HUES6 (cell line): ENCODE measurements at regions not wholly inside any gene's neighbourhood (a gene's known extent, or its start where the extent isn't known, plus 50 kb on each side); places are given as distances from the start of the nearest gene placed in this dataset.

Experiments used
- H3K27ac ChIP-seq: 2 replicates; pipeline ENCODE4 v1.7.0; 2013; ENCODE audit warnings: low read depth, mild to moderate bottlenecking, low read length, inconsistent platforms
- H3K27me3 ChIP-seq: 2 replicates; pipeline ENCODE4 v1.6.1; 2013; ENCODE audit warnings: low read length; ENCODE audit not compliant: control insufficient read depth, insufficient read depth
- H3K36me3 ChIP-seq: 2 replicates; pipeline ENCODE4 v1.6.1; 2013; ENCODE audit warnings: low read length; ENCODE audit not compliant: control insufficient read depth, insufficient read depth
- H3K4me1 ChIP-seq: 2 replicates; pipeline ENCODE4 v1.6.1; 2013; ENCODE audit warnings: low read length; ENCODE audit not compliant: control insufficient read depth, insufficient read depth
- H3K4me3 ChIP-seq: 2 replicates; pipeline ENCODE4 v1.5.1; 2013; ENCODE audit warnings: low read depth, low read length
- H3K9ac ChIP-seq: one replicate; pipeline ENCODE4 v1.6.1; 2013; ENCODE audit warnings: mild to moderate bottlenecking, low read length
- H3K9me3 ChIP-seq: 2 replicates; pipeline ENCODE4 v1.6.1; 2013; ENCODE audit warnings: low read depth, low read length; ENCODE audit not compliant: control insufficient read depth, insufficient read depth

GRCh38 chr1:29820401-29820800 is 584.1 kb downstream of the PTPRU start:
- H3K27ac ChIP-seq, result no peak overlapping the region
- no peaks in the 10 kb centered on the region for H3K9me3 ChIP-seq
- H3K9ac ChIP-seq, result no peak overlapping the region
- H3K4me3 ChIP-seq, result no peak overlapping the region
- no peaks in the 10 kb centered on the region for H3K4me1 ChIP-seq
- no peaks in the 10 kb centered on the region for H3K27me3 ChIP-seq
- H3K36me3 ChIP-seq, result no peaks in the 10 kb centered on the region

GRCh38 chr1:29812408-29813135 is 576.2 kb downstream of the PTPRU start:
- H3K27me3 ChIP-seq, result no peaks in the 10 kb centered on the region
- H3K36me3 ChIP-seq, result no peaks in the 10 kb centered on the region
- no peaks in the 10 kb centered on the region for H3K9me3 ChIP-seq
- no peak overlapping the region for H3K27ac ChIP-seq
- H3K4me3 ChIP-seq, result no peak overlapping the region
- no peaks in the 10 kb centered on the region for H3K4me1 ChIP-seq
- no peak overlapping the region for H3K9ac ChIP-seq

DNA sequence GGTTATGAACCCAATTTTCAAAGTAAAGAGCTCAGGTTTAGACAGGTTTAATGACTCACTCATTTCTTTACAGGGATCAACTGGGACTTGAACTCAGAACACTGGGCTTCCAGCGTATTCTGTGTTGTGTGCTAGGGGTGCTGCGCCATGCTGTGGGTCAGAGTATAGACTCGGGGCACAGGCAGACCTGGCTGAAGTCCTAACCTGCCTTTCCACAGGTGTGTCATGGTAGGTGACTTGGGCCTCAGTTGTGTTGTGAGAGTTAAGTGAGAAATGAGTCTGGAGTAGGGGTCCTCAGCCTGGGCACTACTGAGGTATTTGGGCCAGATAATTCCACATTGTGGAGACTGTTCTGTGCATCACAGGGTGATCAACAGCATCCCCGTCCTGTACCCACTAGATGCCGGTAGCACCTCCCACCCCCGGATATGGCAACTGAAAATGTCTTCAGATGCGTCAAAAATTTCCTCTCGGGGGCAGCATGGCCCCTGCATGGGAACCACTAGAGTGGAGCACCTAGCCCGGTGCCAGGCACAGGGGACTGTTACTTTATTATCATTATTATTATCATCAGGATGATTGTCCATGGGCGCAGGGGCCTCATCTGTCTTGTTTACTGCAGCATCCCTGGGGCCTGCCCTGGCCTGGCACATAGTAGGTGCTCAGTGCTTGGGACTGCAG is 575.5 kb downstream of the PTPRU start:
- Histone ChIP-seq H3K9me3 (no peaks in the 10 kb centered on the region), H3K36me3 (no peaks in the 10 kb centered on the region)

DNA sequence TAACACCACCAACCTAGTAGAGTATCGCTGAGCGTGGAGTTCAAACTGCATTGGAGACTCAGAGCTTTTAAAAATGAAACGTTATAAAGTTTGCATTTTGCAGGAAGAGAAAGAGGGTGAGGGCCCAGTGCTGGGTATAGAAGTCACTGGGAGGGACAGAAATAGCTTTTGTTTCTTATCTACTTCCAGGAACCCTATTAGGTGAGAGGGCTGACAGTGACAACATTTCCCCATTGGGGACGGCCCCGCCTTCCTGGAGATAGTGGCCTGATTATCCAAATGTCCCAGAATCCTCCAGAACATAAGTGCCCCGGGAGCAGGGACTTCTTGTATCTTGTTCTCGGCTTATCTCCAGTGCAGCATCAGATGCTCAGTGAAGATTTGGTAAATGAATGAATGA is 574.9 kb downstream of the PTPRU start:
- H3K4me1 ChIP-seq, result no peaks in the 10 kb centered on the region
- no peak overlapping the region for H3K27ac ChIP-seq
- H3K27me3 ChIP-seq, result no peaks in the 10 kb centered on the region
- H3K36me3 ChIP-seq, result no peaks in the 10 kb centered on the region
- no peaks in the 10 kb centered on the region for H3K9me3 ChIP-seq
- H3K4me3 ChIP-seq, result no peak overlapping the region
- no peak overlapping the region for H3K9ac ChIP-seq

More for the DNA sequence above, 575.5 kb downstream of the PTPRU start:
- Histone ChIP-seq H3K4me3 (no peak overlapping the region), H3K27ac (no peak overlapping the region), H3K9ac (no peak overlapping the region), H3K4me1 (no peaks in the 10 kb centered on the region), H3K27me3 (no peaks in the 10 kb centered on the region)

GRCh38 chr1:29810121-29811120 is 574.1 kb downstream of the PTPRU start:
- H3K27ac ChIP-seq, result no peak overlapping the region
- H3K4me1 ChIP-seq, result no peaks in the 10 kb centered on the region
- H3K9ac ChIP-seq, result no peak overlapping the region
- H3K4me3 ChIP-seq, result no peak overlapping the region
- H3K36me3 ChIP-seq, result no peaks in the 10 kb centered on the region
- H3K27me3 ChIP-seq, result no peaks in the 10 kb centered on the region
- no peaks in the 10 kb centered on the region for H3K9me3 ChIP-seq

- Histone ChIP-seq H3K27ac (no peak overlapping the region), H3K4me3 (no peak overlapping the region), H3K4me1 (no peaks in the 10 kb centered on the region), H3K9ac (no peak overlapping the region), H3K27me3 (no peaks in the 10 kb centered on the region), H3K9me3 (no peaks in the 10 kb centered on the region), H3K36me3 (no peaks in the 10 kb centered on the region)
These were observed 573.3 kb downstream of the PTPRU start for GRCh38 chr1:29809446-29810120.

DNA sequence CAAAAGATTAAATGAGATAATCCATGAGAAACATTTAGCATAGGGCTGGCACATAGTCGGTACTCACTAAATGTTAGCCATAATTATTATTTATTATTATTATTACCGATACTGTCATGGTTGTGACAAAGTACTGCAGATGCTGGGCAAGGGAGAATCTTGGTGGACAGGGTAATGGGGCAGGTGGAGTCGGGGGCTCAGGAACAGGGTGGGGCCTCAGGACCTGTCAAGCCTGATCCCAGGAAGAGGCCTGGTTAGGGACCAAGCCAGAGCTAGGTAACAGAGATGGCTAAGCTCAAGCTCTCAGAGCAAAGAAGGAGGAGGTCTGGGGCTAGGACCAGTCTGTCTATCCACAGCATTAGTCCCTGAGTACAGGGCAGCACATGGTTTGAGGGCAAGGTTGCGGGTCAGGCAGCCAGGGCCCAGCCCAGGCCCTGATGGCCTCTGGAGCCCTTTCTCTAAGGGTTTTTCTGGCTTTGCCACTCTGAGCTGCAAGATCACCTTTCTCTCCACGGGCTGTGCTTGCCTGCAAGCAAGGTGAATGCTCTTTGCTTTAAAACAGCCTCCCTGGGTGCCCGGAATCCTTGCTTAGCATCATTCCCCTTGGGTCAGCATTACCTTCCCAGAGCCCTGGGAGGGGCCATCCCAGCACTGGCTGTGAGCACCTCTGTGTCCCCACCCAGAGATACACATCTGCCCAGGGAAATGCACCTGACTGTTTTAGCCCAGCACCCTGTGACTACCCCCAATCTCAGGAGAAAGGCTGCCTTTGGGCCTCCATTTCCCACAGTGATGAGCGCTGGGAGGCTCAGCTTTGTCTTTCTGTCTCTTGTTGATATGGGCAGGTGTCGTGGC is 572.0 kb downstream of the PTPRU start:
- Histone ChIP-seq H3K4me3 (no peak overlapping the region), H3K4me1 (no peaks in the 10 kb centered on the region), H3K27ac (no peak overlapping the region), H3K9ac (no peak overlapping the region), H3K27me3 (no peaks in the 10 kb centered on the region), H3K36me3 (no peaks in the 10 kb centered on the region), H3K9me3 (no peaks in the 10 kb centered on the region)

DNA sequence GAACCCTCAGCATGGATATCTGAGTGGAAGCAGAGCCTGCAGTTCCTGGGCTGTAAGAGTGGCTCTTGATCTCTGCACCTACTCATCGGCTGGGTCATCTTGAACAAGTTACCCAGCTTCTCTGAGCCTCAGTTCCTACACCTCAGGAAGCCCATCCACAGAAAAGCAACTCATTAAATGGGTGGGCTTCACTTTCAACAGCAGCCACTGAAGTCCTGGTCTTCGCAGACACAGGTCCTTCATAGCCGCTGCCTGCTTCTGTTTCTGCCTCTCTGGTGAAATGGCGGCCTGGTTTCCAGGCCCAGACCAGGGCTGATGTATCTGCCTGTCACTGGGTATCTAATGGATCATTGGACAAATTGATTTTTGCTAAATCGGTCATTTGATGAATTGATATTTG is 571.4 kb downstream of the PTPRU start:
- H3K36me3 ChIP-seq, result no peaks in the 10 kb centered on the region
- no peak overlapping the region for H3K27ac ChIP-seq
- H3K4me1 ChIP-seq, result no peaks in the 10 kb centered on the region
- no peak overlapping the region for H3K4me3 ChIP-seq
- H3K9me3 ChIP-seq, result no peaks in the 10 kb centered on the region
- H3K9ac ChIP-seq, result no peak overlapping the region
- H3K27me3 ChIP-seq, result no peaks in the 10 kb centered on the region

GRCh38 chr1:29806646-29807319 is 570.5 kb downstream of the PTPRU start:
- H3K9me3 ChIP-seq, result no peaks in the 10 kb centered on the region
- no peaks in the 10 kb centered on the region for H3K36me3 ChIP-seq
- no peaks in the 10 kb centered on the region for H3K4me1 ChIP-seq
- H3K9ac ChIP-seq, result no peak overlapping the region
- no peak overlapping the region for H3K27ac ChIP-seq
- H3K4me3 ChIP-seq, result no peak overlapping the region
- no peaks in the 10 kb centered on the region for H3K27me3 ChIP-seq

- Histone ChIP-seq H3K27ac (no peak overlapping the region), H3K36me3 (no peaks in the 10 kb centered on the region), H3K9ac (no peak overlapping the region), H3K4me1 (no peaks in the 10 kb centered on the region), H3K27me3 (no peaks in the 10 kb centered on the region), H3K9me3 (no peaks in the 10 kb centered on the region), H3K4me3 (no peak overlapping the region)
These were observed 569.5 kb downstream of the PTPRU start for GRCh38 chr1:29805896-29806160.
